A549 (cell line): ENCODE measurements at regions not wholly inside any gene's neighbourhood (a gene's known extent, or its start where the extent isn't known, plus 50 kb on each side); places are given as distances from the start of the nearest gene placed in this dataset.

Experiments
- ATAC-seq, 2 experiments: fragments of 200-7000 bp in 1 of 2; fragments of >200 bp in 1 of 2; cut with Nextera tagmentation in 1 of 2; cut with Tn5 transposase in 1 of 2; 3 replicates each; pipeline versions ENCODE4 v1.8.0 to v1.9.1; 2018 to 2020; ENCODE audit warnings: mild to moderate bottlenecking in 1 of 2, moderate library complexity in 1 of 2
- CTCF ChIA-PET: fragments of 300-600 bp; sonication (Branson Sonifier 250); formaldehyde crosslinking; extraction: SDS; loops from one replicate; lab custom pipeline; 2021; ENCODE audit warnings: antibody characterized with exemption, inconsistent platforms; lab: Yijun Ruan, JAX
- POLR2A ChIA-PET: fragments of 350-600 bp; formaldehyde crosslinking; extraction: SDS; loops from one replicate; lab custom pipeline; 2021; ENCODE audit warnings: antibody characterized with exemption, inconsistent platforms; lab: Yijun Ruan, JAX
- DNase-seq, 2 experiments: peaks; one replicate each; pipeline versions ENCODE4 v3.0.0 to v3.0.0-alpha.2; 2011 to 2016; ENCODE audit warnings: low read depth in 1 of 2, low spot score in 1 of 2
- FAIRE-seq: peaks from 2 replicates; lab custom pipeline; 2011; peaks lifted over from hg19 to GRCh38; lab: Jason Lieb, UNC
- H3K27ac ChIP-seq, 2 experiments: fragments of >200 bp; sonication (Bioruptor Twin); formaldehyde crosslinking; 3 replicates each; pipeline ENCODE4 v1.5.1; 2016 to 2017
- H3K4me1 ChIP-seq: fragments of >200 bp; sonication (Bioruptor Twin); formaldehyde crosslinking; 3 replicates; pipeline ENCODE4 v1.6.1; 2016
- H3K4me2 ChIP-seq: fragments of >200 bp; sonication (Bioruptor Twin); formaldehyde crosslinking; 3 replicates; pipeline ENCODE4 v1.6.1; 2016
- H3K4me3 ChIP-seq: fragments of >200 bp; sonication (Bioruptor Twin); formaldehyde crosslinking; 3 replicates; pipeline ENCODE4 v1.5.1; 2016
- H3K9me3 ChIP-seq: fragments of >200 bp; sonication (Bioruptor Twin); formaldehyde crosslinking; 3 replicates; pipeline ENCODE4 v1.6.1; 2016
- CBX2 ChIP-seq: fragments of 200-600 bp; sonication (generic); IDR thresholded peaks from 2 replicates; pipeline ENCODE4 v1.6.1; 2016; ENCODE audit warnings: low read depth, mild to moderate bottlenecking, borderline replicate concordance
- CBX8 ChIP-seq: fragments of 200-600 bp; sonication (generic); IDR thresholded peaks from 2 replicates; pipeline ENCODE4 v1.6.1; 2016
- CTCF ChIP-seq: fragments of >200 bp; sonication (Bioruptor Twin); formaldehyde crosslinking; IDR thresholded peaks from 3 replicates; pipeline ENCODE4 v1.5.1; 2016
- EHMT2 ChIP-seq: fragments of 200-600 bp; sonication (generic); IDR thresholded peaks from 2 replicates; pipeline ENCODE4 v1.6.1; 2016; ENCODE audit warnings: antibody characterized with exemption, low read depth, mild to moderate bottlenecking, moderate library complexity
- ESRRA ChIP-seq: fragments of 150-350 bp; IDR thresholded peaks from 2 replicates; pipeline ENCODE4 v1.6.1; 2014; ENCODE audit warnings: mild to moderate bottlenecking, low read length, borderline replicate concordance
- FOSB ChIP-seq: fragments of 250-450 bp; sonication (Bioruptor Pico); IDR thresholded peaks from 2 replicates; pipeline ENCODE4 v1.5.0; 2020; ENCODE audit warnings: mild to moderate bottlenecking, moderate library complexity
- FOXS1 ChIP-seq: fragments of 250-450 bp; sonication (Bioruptor Pico); IDR thresholded peaks from 2 replicates; pipeline ENCODE4 v1.5.0; 2020; ENCODE audit warnings: mild to moderate bottlenecking, moderate library complexity
- HOXA7 ChIP-seq: fragments of 250-450 bp; sonication (Bioruptor Pico); IDR thresholded peaks from 2 replicates; pipeline ENCODE4 v1.5.0; 2020; ENCODE audit warnings: mild to moderate bottlenecking, moderate library complexity
- HOXB13 ChIP-seq: fragments of 250-450 bp; sonication (Bioruptor Pico); IDR thresholded peaks from 2 replicates; pipeline ENCODE4 v1.5.0; 2020; ENCODE audit warnings: low read depth, mild to moderate bottlenecking, moderate library complexity
- NR3C1 ChIP-seq: fragments of >200 bp; sonication (Bioruptor Twin); formaldehyde crosslinking; IDR thresholded peaks from 3 replicates; pipeline ENCODE4 v1.6.1; 2017
- PHF8 ChIP-seq: fragments of 200-600 bp; sonication (generic); IDR thresholded peaks from 2 replicates; pipeline ENCODE4 v1.6.1; 2016; ENCODE audit warnings: low read depth, mild to moderate bottlenecking, antibody characterized with exemption, moderate library complexity, borderline replicate concordance
- RAD21 ChIP-seq, 2 experiments: fragments of >200 bp in 1 of 2; sonication (Bioruptor Twin) in 1 of 2; formaldehyde crosslinking in 1 of 2; IDR thresholded peaks in 1 of 2; conservative IDR thresholded peaks in 1 of 2; 2 replicates in 1 of 2; 3 replicates in 1 of 2; pipeline ENCODE4 v1.6.1; 2012 to 2018; ENCODE audit warnings: inconsistent platforms in 1 of 2
- RARB ChIP-seq: fragments of 250-450 bp; sonication (Bioruptor Pico); IDR thresholded peaks from 2 replicates; pipeline ENCODE4 v1.8.0; 2021; ENCODE audit warnings: mild to moderate bottlenecking, moderate library complexity
- RFX5 ChIP-seq: fragments of 450-650 bp; IDR thresholded peaks from 2 replicates; pipeline ENCODE4 v1.7.1; 2014; ENCODE audit warnings: antibody characterized with exemption, mild to moderate bottlenecking, moderate library complexity
- TFCP2L1 ChIP-seq: fragments of 250-450 bp; sonication (Bioruptor Pico); IDR thresholded peaks from 2 replicates; pipeline ENCODE4 v1.5.0; 2021; ENCODE audit warnings: mild to moderate bottlenecking
- ZC3H11A ChIP-seq: fragments of 450-650 bp; IDR thresholded peaks from 2 replicates; pipeline ENCODE4 v1.6.1; 2014; ENCODE audit warnings: antibody characterized with exemption, mild to moderate bottlenecking
- ZNF302 ChIP-seq: fragments of 250-450 bp; sonication (Bioruptor Pico); IDR thresholded peaks from 2 replicates; pipeline ENCODE4 v1.9.0; 2021; ENCODE audit warnings: inconsistent platforms, mild to moderate bottlenecking, moderate library complexity
- WGBS: methylation state at CpG from one replicate; pipeline ENCODE4 v1.1.6; 2017; ENCODE audit errors: missing lambda C conversion rate; 5-methylcytosine and 5-hydroxymethylcytosine counted together
- TF ChIP-seq, protein P1 (sequence below): IDR thresholded peaks from 2 replicates; pipeline ENCODE4 v1.6.1; 2012; ENCODE audit warnings: low read depth, borderline replicate concordance
- TF ChIP-seq, protein P2 (sequence below): fragments of 250-450 bp; sonication (Bioruptor Pico); IDR thresholded peaks from 2 replicates; pipeline ENCODE4 v1.5.0; 2021; ENCODE audit warnings: mild to moderate bottlenecking, moderate library complexity, borderline replicate concordance
- TF ChIP-seq, protein P3 (sequence below): fragments of >200 bp; sonication (Bioruptor Twin); formaldehyde crosslinking; IDR thresholded peaks from 2 replicates; pipeline ENCODE4 v1.6.1; 2016

DNA sequence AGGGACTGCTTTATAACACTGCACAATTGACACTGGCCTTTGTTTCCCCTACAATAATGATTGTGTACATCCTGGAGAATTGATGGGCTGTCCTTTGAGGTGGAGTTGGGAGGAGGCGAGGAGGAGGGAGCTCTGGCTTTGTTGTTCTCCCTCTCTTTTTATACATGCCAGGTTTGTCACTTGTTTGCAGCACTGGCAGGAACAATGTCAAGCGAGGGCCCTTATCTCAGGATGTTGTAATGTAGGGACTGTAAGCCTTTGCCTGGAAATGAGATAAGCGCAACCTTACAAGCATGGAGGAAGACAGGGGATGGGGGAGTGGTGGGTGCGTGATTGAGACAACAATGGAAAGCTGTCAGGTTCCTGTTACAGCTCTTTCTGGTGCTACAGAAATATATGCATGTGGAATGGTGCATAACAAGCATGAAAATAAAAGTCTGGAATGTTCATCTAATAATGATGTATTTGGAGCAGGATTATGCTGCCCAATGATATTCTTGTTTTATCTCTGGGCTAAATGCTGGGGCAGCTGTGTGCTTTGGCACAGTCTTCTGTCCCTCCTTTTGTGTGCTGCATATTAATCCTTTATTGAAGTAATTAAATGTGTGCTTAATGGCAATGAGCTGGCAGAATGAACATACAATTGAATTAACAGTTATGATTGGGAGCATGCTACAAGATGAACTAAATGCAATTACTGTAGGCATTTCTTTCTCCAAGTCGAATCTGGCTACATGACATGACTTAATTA is 294.4 kb downstream of the GPAT3 start (continued):
- TF ChIP-seq, protein P1, sequence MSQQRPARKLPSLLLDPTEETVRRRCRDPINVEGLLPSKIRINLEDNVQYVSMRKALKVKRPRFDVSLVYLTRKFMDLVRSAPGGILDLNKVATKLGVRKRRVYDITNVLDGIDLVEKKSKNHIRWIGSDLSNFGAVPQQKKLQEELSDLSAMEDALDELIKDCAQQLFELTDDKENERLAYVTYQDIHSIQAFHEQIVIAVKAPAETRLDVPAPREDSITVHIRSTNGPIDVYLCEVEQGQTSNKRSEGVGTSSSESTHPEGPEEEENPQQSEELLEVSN: no peak

DNA sequence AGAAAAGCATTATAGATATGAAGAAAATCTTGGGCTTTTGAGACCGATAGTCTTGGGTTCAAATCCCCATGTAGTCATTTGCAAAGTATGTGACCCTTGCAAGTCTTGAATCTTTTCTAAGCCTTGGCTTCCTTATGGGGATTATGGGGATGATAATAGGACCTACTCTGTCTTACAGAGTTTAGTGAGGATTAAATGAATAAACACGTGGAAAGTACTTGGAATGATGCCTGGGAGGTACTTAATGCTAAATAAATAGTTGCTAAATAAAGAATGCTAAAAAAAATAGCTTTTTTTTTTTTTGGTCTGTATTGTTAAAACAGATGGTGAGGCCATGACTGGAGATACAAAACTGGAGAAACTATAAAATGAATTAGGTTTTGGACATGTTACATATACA is 292.7 kb downstream of the GPAT3 start:
- CTCF ChIA-PET: no interaction called here

GRCh38 chr4:83821493-83821892 is 285.6 kb downstream of the GPAT3 start:
- ChIA-PET POLR2A (no interaction called here), CTCF (no interaction called here)
- Histone ChIP-seq H3K4me1 (no peaks in the 10 kb centered on the region), H3K27ac (no peak overlapping the region), H3K4me2 (no peak overlapping the region), H3K4me3 (no peak overlapping the region), H3K9me3 (no peaks in the 10 kb centered on the region)
- ATAC-seq: no peak
- no peak for TF ChIP-seq RARB (CRISPR knock-in tag)
- no peak for FAIRE-seq
- no peak for DNase-seq

More for the DNA sequence above, 292.7 kb downstream of the GPAT3 start:
- ATAC-seq (no peak), FAIRE-seq (no peak), DNase-seq (no peak)
- no peak overlapping the region for H3K4me2 ChIP-seq
- 43% methylated on average over 2 of the region's 2 CpGs for WGBS
- no peak overlapping the region for H3K27ac ChIP-seq
- TF ChIP-seq HOXB13 (no peak), PHF8 (no peak), RFX5 (no peak), RAD21 (conservative IDR thresholded peaks at IDR 0.05 in 1 of 2, IDR thresholded peaks at IDR 0.05 in 1 of 2) (no peak), TFCP2L1 (no peak), FOSB (CRISPR knock-in tag) (no peak), ZC3H11A (no peak), NR3C1 (no peak), ZNF302 (CRISPR knock-in tag) (no peak), EHMT2 (no peak), HOXA7 (CRISPR knock-in tag) (no peak), CBX8 (no peak), FOXS1 (no peak), CBX2 (no peak), CTCF (no peak), ESRRA (no peak)
- TF ChIP-seq, protein P2, sequence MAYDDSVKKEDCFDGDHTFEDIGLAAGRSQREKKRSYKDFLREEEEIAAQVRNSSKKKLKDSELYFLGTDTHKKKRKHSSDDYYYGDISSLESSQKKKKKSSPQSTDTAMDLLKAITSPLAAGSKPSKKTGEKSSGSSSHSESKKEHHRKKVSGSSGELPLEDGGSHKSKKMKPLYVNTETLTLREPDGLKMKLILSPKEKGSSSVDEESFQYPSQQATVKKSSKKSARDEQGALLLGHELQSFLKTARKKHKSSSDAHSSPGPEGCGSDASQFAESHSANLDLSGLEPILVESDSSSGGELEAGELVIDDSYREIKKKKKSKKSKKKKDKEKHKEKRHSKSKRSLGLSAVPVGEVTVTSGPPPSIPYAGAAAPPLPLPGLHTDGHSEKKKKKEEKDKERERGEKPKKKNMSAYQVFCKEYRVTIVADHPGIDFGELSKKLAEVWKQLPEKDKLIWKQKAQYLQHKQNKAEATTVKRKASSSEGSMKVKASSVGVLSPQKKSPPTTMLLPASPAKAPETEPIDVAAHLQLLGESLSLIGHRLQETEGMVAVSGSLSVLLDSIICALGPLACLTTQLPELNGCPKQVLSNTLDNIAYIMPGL (CRISPR knock-in tag): no peak
- TF ChIP-seq, protein P3, sequence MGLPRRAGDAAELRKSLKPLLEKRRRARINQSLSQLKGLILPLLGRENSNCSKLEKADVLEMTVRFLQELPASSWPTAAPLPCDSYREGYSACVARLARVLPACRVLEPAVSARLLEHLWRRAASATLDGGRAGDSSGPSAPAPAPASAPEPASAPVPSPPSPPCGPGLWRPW: no peak
- TF ChIP-seq, protein P1: no peak
- H3K9me3 ChIP-seq: no peaks in the 10 kb centered on the region
- POLR2A ChIA-PET: no interaction called here
- H3K4me1 ChIP-seq: no peaks in the 10 kb centered on the region
- no peak overlapping the region for H3K4me3 ChIP-seq
